Neural progenitor cell (in vitro differentiated cells): ENCODE measurements at regions not wholly inside any gene's neighbourhood (a gene's known extent, or its start where the extent isn't known, plus 50 kb on each side); places are given as distances from the start of the nearest gene placed in this dataset.

ENCODE experiments used
- DNase-seq: peaks from one replicate; pipeline ENCODE4 v3.0.0-alpha.2; 2016; ENCODE audit warnings: low spot score
- H2AFZ ChIP-seq: fragments of 200-600 bp; sonication (generic); replicated peaks from 2 replicates; pipeline ENCODE4 v1.6.1; 2016; ENCODE audit warnings: antibody characterized with exemption
- H3F3A ChIP-seq: fragments of 200-600 bp; sonication (generic); 2 replicates; pipeline ENCODE4 v1.6.1; 2016; ENCODE audit warnings: antibody characterized with exemption, low read depth
- H3K27ac ChIP-seq: fragments of 200-600 bp; sonication (generic); 2 replicates; pipeline ENCODE4 v1.5.1; 2016; ENCODE audit warnings: mild to moderate bottlenecking
- H3K27me3 ChIP-seq: fragments of 200-600 bp; sonication (generic); 2 replicates; pipeline ENCODE4 v1.6.1; 2016; ENCODE audit warnings: mild to moderate bottlenecking, moderate library complexity
- H3K36me3 ChIP-seq: fragments of 200-600 bp; sonication (generic); 2 replicates; pipeline ENCODE4 v1.5.1; 2016
- H3K4me1 ChIP-seq: fragments of 200-600 bp; sonication (generic); 2 replicates; pipeline ENCODE4 v1.6.1; 2016; ENCODE audit warnings: mixed run types
- H3K4me2 ChIP-seq: fragments of 200-600 bp; sonication (generic); 2 replicates; pipeline ENCODE4 v1.6.1; 2016
- H3K4me3 ChIP-seq: fragments of 200-600 bp; sonication (generic); 2 replicates; pipeline ENCODE4 v1.5.1; 2016
- H3K79me2 ChIP-seq: fragments of 200-600 bp; sonication (generic); 2 replicates; pipeline ENCODE4 v1.6.1; 2016; ENCODE audit warnings: low read depth
- H3K9ac ChIP-seq: fragments of 200-600 bp; sonication (generic); 2 replicates; pipeline ENCODE4 v1.6.1; 2016
- H3K9me3 ChIP-seq: fragments of 200-600 bp; sonication (generic); 2 replicates; pipeline ENCODE4 v1.5.1; 2016; ENCODE audit warnings: low read depth
- H4K20me1 ChIP-seq: fragments of 200-600 bp; sonication (generic); 2 replicates; pipeline ENCODE4 v1.6.1; 2016; ENCODE audit warnings: low read depth
- H3K27ac Mint-ChIP-seq: 3 replicates; pipeline ENCODE4 v1.8.0; 2021; ENCODE audit warnings: mixed read lengths
- H3K27me3 Mint-ChIP-seq: 2 replicates; pipeline ENCODE4 v1.8.0; 2022; ENCODE audit warnings: low read depth, mild to moderate bottlenecking, inconsistent platforms, moderate library complexity, mixed read lengths; ENCODE audit not compliant: insufficient read depth
- H3K36me3 Mint-ChIP-seq: 3 replicates; pipeline ENCODE4 v1.8.0; 2021; ENCODE audit warnings: mixed read lengths
- H3K4me1 Mint-ChIP-seq: 3 replicates; pipeline ENCODE4 v1.8.0; 2021; ENCODE audit warnings: mixed read lengths
- H3K4me3 Mint-ChIP-seq: 3 replicates; pipeline ENCODE4 v1.8.0; 2021; ENCODE audit warnings: mild to moderate bottlenecking, moderate library complexity, mixed read lengths
- H3K9me3 Mint-ChIP-seq: 3 replicates; pipeline ENCODE4 v1.8.0; 2020; ENCODE audit warnings: mixed read lengths
- CTCF ChIP-seq: fragments of 200-600 bp; sonication (generic); IDR thresholded peaks from 2 replicates; pipeline ENCODE4 v1.5.1; 2017; ENCODE audit warnings: antibody characterized with exemption, mild to moderate bottlenecking
- EZH2 ChIP-seq: fragments of 200-600 bp; sonication (generic); IDR thresholded peaks from 2 replicates; pipeline ENCODE4 v1.6.1; 2017; ENCODE audit warnings: antibody characterized with exemption, mild to moderate bottlenecking, moderate library complexity
- EZH2phosphoT487 ChIP-seq: fragments of 200-600 bp; sonication (generic); IDR thresholded peaks from 2 replicates; pipeline ENCODE4 v1.6.1; 2017; ENCODE audit warnings: antibody characterized with exemption

DNA sequence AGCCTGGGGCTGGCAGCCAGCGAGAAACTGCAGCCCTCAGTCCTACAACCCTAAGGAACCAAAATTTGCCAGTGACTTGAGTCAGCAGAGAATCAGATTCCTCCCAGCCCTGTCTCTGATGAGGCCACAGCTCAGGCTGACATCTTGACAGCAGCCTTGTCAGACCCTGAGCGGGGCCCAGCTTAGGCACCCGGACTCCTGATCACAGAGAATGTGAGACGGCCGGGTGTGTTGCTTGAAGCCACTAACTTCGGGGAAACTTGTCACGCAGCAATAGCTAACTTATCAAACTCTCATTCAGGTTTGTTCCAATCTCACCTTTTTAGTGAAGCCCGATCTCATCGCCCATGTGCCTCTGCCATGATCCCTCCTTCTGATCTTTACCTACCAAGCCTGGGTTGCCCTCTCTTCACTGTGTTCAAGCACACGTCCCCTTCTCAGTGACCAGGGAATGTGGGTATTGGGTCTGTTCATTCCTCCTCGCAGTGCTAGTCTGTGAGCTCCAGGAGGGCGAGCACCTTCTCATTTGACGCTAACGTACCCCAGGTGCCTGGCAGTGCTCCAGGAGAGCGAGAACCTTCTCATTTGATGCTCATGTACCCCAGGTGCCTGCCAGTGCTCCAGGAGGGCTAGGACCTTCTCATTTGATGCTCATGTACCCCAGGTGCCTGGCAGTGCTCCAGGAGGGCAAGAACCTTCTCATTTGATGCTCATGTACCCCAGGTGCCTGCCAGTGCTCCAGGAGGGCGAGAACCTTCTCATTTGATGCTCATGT lies 280.7 kb downstream of the BRD1 start:
- no peak overlapping the region for H3K27ac Mint-ChIP-seq
- TF ChIP-seq EZH2phosphoT487: no peak
- TF ChIP-seq EZH2: no peak
- no peak for TF ChIP-seq CTCF

DNA sequence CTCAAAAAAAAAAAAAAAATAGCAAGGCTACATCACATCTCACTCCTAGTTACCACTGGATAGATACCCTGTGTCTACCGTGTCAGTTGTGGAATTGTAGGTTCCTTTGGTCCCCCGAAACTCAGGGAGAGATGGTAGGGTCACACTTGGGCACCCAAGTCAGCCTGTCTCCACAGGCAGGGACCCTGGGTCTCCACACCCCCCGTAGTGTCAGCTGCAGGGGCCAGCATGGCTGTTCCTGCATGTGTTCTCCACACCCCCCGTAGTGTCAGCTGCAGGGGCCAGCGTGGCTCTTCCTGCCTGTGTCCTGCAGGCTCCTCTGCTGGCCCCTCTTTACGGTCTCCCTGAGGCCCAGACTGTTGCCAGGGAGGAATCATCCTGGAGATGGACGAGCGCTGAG lies 282.1 kb downstream of the BRD1 start:
- Histone ChIP-seq H3K4me3 (no peak overlapping the region), H3F3A (no peaks in the 10 kb centered on the region), H3K79me2 (no peaks in the 10 kb centered on the region), H4K20me1 (no peaks in the 10 kb centered on the region), H3K9me3 (no peaks in the 10 kb centered on the region), H3K4me2 (no peak overlapping the region), H3K4me1 (no peaks in the 10 kb centered on the region), H3K36me3 (no peaks in the 10 kb centered on the region), H3K27ac (no peak overlapping the region), H2AFZ (no peak overlapping the region), H3K9ac (no peak overlapping the region), H3K27me3 (no peaks in the 10 kb centered on the region)
- DNase-seq: no peak
- H3K4me1 Mint-ChIP-seq: peaks cover 6% of the 10 kb centered on the region
- TF ChIP-seq CTCF: no peak
- no peak for TF ChIP-seq EZH2
- peaks cover 9% of the 10 kb centered on the region for H3K27me3 Mint-ChIP-seq
- H3K4me3 Mint-ChIP-seq: no peak overlapping the region
- peaks cover 3% of the 10 kb centered on the region for H3K36me3 Mint-ChIP-seq
- no peak overlapping the region for H3K27ac Mint-ChIP-seq
- H3K9me3 Mint-ChIP-seq: peaks cover 5% of the 10 kb centered on the region

More for the DNA sequence above, 280.7 kb downstream of the BRD1 start:
- Histone ChIP-seq H4K20me1 (no peaks in the 10 kb centered on the region), H2AFZ (no peak overlapping the region), H3K4me1 (peaks cover 2% of the 10 kb centered on the region), H3K79me2 (no peaks in the 10 kb centered on the region), H3K9ac (no peak overlapping the region), H3K4me3 (no peak overlapping the region), H3K4me2 (no peak overlapping the region), H3K9me3 (no peaks in the 10 kb centered on the region), H3K27me3 (no peaks in the 10 kb centered on the region), H3F3A (no peaks in the 10 kb centered on the region), H3K36me3 (no peaks in the 10 kb centered on the region), H3K27ac (no peak overlapping the region)
- Mint-ChIP-seq H3K36me3 (peaks cover 3% of the 10 kb centered on the region), H3K27me3 (peaks cover 9% of the 10 kb centered on the region), H3K4me1 (peaks cover 8% of the 10 kb centered on the region), H3K9me3 (peaks cover 10% of the 10 kb centered on the region), H3K4me3 (no peak overlapping the region)
- no peak for DNase-seq

- no peaks in the 10 kb centered on the region for H3K9me3 ChIP-seq
- H3K4me1 ChIP-seq: peaks cover 6% of the 10 kb centered on the region
- peaks cover 3% of the 10 kb centered on the region for H3K9me3 Mint-ChIP-seq
- no peak overlapping the region for H3K9ac ChIP-seq
- H3K79me2 ChIP-seq: no peaks in the 10 kb centered on the region
- no peak overlapping the region for H2AFZ ChIP-seq
- H3K36me3 ChIP-seq: no peaks in the 10 kb centered on the region
- H3F3A ChIP-seq: no peaks in the 10 kb centered on the region
- DNase-seq: no peak
- H3K4me3 ChIP-seq: no peak overlapping the region
- no peaks in the 10 kb centered on the region for H3K27me3 ChIP-seq
- H3K4me1 Mint-ChIP-seq: peaks cover 9% of the 10 kb centered on the region
- H3K4me2 ChIP-seq: no peak overlapping the region
- peaks cover 3% of the 10 kb centered on the region for H3K36me3 Mint-ChIP-seq
- H4K20me1 ChIP-seq: no peaks in the 10 kb centered on the region
- no peak overlapping the region for H3K27ac Mint-ChIP-seq
- H3K4me3 Mint-ChIP-seq: no peak overlapping the region
- H3K27me3 Mint-ChIP-seq: peaks cover 12% of the 10 kb centered on the region
- no peak for TF ChIP-seq EZH2phosphoT487
- TF ChIP-seq CTCF: no peak
- TF ChIP-seq EZH2: no peak
- no peak overlapping the region for H3K27ac ChIP-seq
Measured at GRCh38 chr22:49544286-49544685, 283.4 kb downstream of the BRD1 start.
